OCI-LY7 (cell line): ENCODE measurements at regions not wholly inside any gene's neighbourhood (a gene's known extent, or its start where the extent isn't known, plus 50 kb on each side); places are given as distances from the start of the nearest gene placed in this dataset.

Experiments used
- BruUV-seq: library from RNA; stranded (reverse); fragments of 400-500 nt; replicated peaks from 2 replicates; lab custom pipeline; 2021; lab: Mats Ljungman, UMichigan
- CTCF ChIA-PET: fragments of 300-600 bp; sonication (Branson Sonifier 250); formaldehyde crosslinking; loops from one replicate; lab custom pipeline; 2022; ENCODE audit warnings: antibody characterized with exemption; ENCODE audit not compliant: unreplicated experiment; lab: Charles Lee
- POLR2A ChIA-PET: fragments of 300-600 bp; sonication (Branson Sonifier 250); formaldehyde crosslinking; loops from one replicate; lab custom pipeline; 2022; ENCODE audit warnings: antibody characterized with exemption; lab: Charles Lee
- DNase-seq: peaks from one replicate; pipeline ENCODE4 v3.0.0-alpha.2; 2015; ENCODE audit warnings: low spot score
- H2AFZ ChIP-seq: fragments of 200-600 bp; sonication (generic), shearing (Covaris generic); 2 replicates; pipeline ENCODE4 v1.6.1; 2014; ENCODE audit warnings: mild to moderate bottlenecking, antibody characterized with exemption, low read length, moderate library complexity
- H3K27ac ChIP-seq: fragments of 200-600 bp; sonication (generic); 2 replicates; pipeline ENCODE4 v1.5.1; 2014; ENCODE audit warnings: mixed run types, low read depth, mild to moderate bottlenecking, moderate library complexity, low read length, inconsistent platforms; ENCODE audit not compliant: poor library complexity, severe bottlenecking
- H3K36me3 ChIP-seq: fragments of 200-600 bp; sonication (generic); 2 replicates; pipeline ENCODE4 v1.6.1; 2014; ENCODE audit warnings: mild to moderate bottlenecking, antibody characterized with exemption, low read length, moderate library complexity, mixed read lengths; ENCODE audit not compliant: insufficient read depth
- H3K4me1 ChIP-seq: fragments of 200-600 bp; sonication (generic); 2 replicates; pipeline ENCODE4 v1.5.1; 2014; ENCODE audit warnings: mild to moderate bottlenecking, low read length; ENCODE audit not compliant: insufficient read depth, poor library complexity, severe bottlenecking
- H3K4me2 ChIP-seq: fragments of 200-600 bp; sonication (generic); 2 replicates; pipeline ENCODE4 v1.6.1; 2014; ENCODE audit warnings: mild to moderate bottlenecking, low read length
- H3K4me3 ChIP-seq: fragments of 200-600 bp; sonication (generic); 2 replicates; pipeline ENCODE4 v1.5.1; 2014; ENCODE audit warnings: mild to moderate bottlenecking, low read depth, low read length; ENCODE audit not compliant: poor library complexity, severe bottlenecking
- H3K79me2 ChIP-seq: fragments of 200-600 bp; sonication (generic); 2 replicates; pipeline ENCODE4 v1.6.1; 2016; ENCODE audit warnings: low read depth, mild to moderate bottlenecking, low read length, moderate library complexity, mixed read lengths; ENCODE audit not compliant: insufficient read depth
- H3K9me2 ChIP-seq: fragments of 200-600 bp; sonication (generic); 2 replicates; pipeline ENCODE4 v1.6.1; 2016; ENCODE audit warnings: mild to moderate bottlenecking, low read length, mixed read lengths; ENCODE audit not compliant: insufficient read depth
- H3K9me3 ChIP-seq: fragments of 200-600 bp; sonication (generic); 2 replicates; pipeline ENCODE4 v1.6.1; 2014; ENCODE audit warnings: mild to moderate bottlenecking, mixed run types, low read length, mixed read lengths
- H4K20me1 ChIP-seq: fragments of 200-600 bp; sonication (generic); 2 replicates; pipeline ENCODE4 v1.6.1; 2014; ENCODE audit warnings: mild to moderate bottlenecking, antibody characterized with exemption, low read length, moderate library complexity, mixed read lengths; ENCODE audit not compliant: insufficient read depth
- EZH2phosphoT487 ChIP-seq: fragments of 200-600 bp; sonication (generic); IDR thresholded peaks from 2 replicates; pipeline ENCODE4 v1.6.1; 2018; ENCODE audit warnings: low read depth, borderline replicate concordance, mild to moderate bottlenecking, mixed run types, antibody characterized with exemption, low read length, moderate library complexity, mixed read lengths
- intact Hi-C: fragments of 100-400 bp; cut with micrococcal nuclease; formaldehyde crosslinking; loops from one replicate; pipeline ENCODE4 v1.10.0; 2022; ENCODE audit not compliant: unreplicated experiment
- TF ChIP-seq, protein P1 (sequence below): fragments of 200-600 bp; sonication (generic); conservative IDR thresholded peaks from 2 replicates; pipeline ENCODE4 v1.5.1; 2014; ENCODE audit warnings: mild to moderate bottlenecking, antibody characterized with exemption, low read length, moderate library complexity, mixed read lengths

DNA sequence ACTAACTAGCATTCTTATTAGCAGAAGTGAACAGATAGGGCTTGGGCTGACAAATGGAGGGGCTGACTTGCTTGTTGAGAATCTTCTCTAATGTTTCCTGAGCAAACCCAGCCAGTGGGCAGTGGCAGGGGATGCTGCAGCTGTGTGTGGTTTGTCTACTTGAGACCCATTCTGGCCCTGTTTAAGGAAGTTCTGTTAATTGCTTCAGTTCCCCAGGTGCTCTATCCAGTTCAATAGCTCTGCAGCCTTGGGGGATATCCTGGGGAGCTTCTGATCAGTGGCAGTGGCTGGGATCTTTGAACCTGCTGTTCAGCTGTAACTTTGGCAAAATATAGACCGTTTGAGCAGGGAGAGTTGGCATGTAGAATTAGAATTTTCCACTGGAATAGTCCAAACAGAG, 137.4 kb downstream of the ZNF326 start:
- Histone ChIP-seq H3K27ac (no peak overlapping the region), H3K4me1 (no peaks in the 10 kb centered on the region), H2AFZ (no peak overlapping the region), H3K9me2 (no peaks in the 10 kb centered on the region), H3K4me2 (no peak overlapping the region), H3K36me3 (no peaks in the 10 kb centered on the region), H3K79me2 (no peaks in the 10 kb centered on the region), H3K9me3 (no peaks in the 10 kb centered on the region), H3K4me3 (no peak overlapping the region), H4K20me1 (no peaks in the 10 kb centered on the region)
- BruUV-seq, result no TSS peak
- no peak for DNase-seq
- POLR2A ChIA-PET, result no interaction called here
- CTCF ChIA-PET, result no interaction called here
- intact Hi-C loops, result no loop called here
- no peak for TF ChIP-seq EZH2phosphoT487
- TF ChIP-seq, protein P1, sequence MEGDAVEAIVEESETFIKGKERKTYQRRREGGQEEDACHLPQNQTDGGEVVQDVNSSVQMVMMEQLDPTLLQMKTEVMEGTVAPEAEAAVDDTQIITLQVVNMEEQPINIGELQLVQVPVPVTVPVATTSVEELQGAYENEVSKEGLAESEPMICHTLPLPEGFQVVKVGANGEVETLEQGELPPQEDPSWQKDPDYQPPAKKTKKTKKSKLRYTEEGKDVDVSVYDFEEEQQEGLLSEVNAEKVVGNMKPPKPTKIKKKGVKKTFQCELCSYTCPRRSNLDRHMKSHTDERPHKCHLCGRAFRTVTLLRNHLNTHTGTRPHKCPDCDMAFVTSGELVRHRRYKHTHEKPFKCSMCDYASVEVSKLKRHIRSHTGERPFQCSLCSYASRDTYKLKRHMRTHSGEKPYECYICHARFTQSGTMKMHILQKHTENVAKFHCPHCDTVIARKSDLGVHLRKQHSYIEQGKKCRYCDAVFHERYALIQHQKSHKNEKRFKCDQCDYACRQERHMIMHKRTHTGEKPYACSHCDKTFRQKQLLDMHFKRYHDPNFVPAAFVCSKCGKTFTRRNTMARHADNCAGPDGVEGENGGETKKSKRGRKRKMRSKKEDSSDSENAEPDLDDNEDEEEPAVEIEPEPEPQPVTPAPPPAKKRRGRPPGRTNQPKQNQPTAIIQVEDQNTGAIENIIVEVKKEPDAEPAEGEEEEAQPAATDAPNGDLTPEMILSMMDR, result no peak

DNA sequence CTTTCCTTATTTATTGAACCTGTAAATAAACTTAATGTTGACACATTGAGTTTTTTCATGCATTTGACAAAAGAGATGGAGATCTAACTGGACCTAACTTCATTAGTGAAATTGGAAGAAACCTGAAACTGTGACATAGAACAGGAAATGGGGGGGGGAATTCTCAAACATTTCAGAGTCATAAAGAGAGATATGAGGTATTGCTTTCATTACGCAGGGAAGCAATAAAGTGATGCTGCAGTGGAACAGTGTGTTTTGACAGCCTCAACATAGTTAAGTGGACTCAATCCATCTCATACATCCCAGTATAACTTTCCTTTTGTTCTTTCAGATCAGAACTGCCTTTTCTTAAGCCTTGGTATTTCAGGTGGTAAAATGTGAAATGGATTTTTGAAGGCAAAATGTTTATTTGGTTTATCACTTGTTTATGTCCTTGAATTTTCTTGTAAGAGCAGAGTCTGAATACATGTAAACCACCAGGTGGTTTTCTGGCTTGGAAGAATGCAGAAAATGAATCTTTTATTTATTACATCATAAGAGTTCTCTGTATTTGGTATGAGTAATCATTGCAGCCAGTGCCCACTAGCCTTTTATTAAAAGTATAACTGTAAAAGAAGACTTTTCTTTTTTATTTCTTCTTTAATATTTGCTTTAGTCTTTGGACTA, 132.5 kb downstream of the ZNF326 start:
- Histone ChIP-seq H3K36me3 (no peaks in the 10 kb centered on the region), H3K27ac (no peak overlapping the region), H3K9me3 (no peaks in the 10 kb centered on the region), H2AFZ (no peak overlapping the region), H3K9me2 (no peaks in the 10 kb centered on the region), H3K4me3 (no peak overlapping the region), H3K4me1 (no peaks in the 10 kb centered on the region), H3K79me2 (no peaks in the 10 kb centered on the region), H4K20me1 (no peaks in the 10 kb centered on the region), H3K4me2 (no peak overlapping the region)
- TF ChIP-seq, protein P1, result no peak
- TF ChIP-seq EZH2phosphoT487, result no peak
- intact Hi-C loops, result no loop called here
- DNase-seq, result no peak
- POLR2A ChIA-PET, result no interaction called here
- BruUV-seq, result no TSS peak
- CTCF ChIA-PET, result no interaction called here

- ChIA-PET POLR2A (no interaction called here), CTCF (no interaction called here)
- Histone ChIP-seq H3K4me3 (no peak overlapping the region), H3K4me1 (no peaks in the 10 kb centered on the region), H3K9me3 (no peaks in the 10 kb centered on the region), H3K9me2 (no peaks in the 10 kb centered on the region), H4K20me1 (no peaks in the 10 kb centered on the region), H3K36me3 (no peaks in the 10 kb centered on the region), H3K27ac (no peak overlapping the region), H3K4me2 (no peak overlapping the region), H2AFZ (no peak overlapping the region), H3K79me2 (no peaks in the 10 kb centered on the region)
- BruUV-seq, result no TSS peak
- intact Hi-C loops, result no loop called here
- DNase-seq, result no peak
- no peak for TF ChIP-seq EZH2phosphoT487
- TF ChIP-seq, protein P1, result no peak
Observed at GRCh38 chr1:90126834-90127233, 131.9 kb downstream of the ZNF326 start.
